CD14-positive monocyte (primary cell): ENCODE measurements at regions not wholly inside any gene's neighbourhood (a gene's known extent, or its start where the extent isn't known, plus 50 kb on each side); places are given as distances from the start of the nearest gene placed in this dataset.

Experiments
- DNase-seq, 3 donors: peaks; one replicate each; pipeline ENCODE4 v3.0.0-alpha.2; 2011 to 2022
- H2AFZ ChIP-seq: 2 replicates; pipeline ENCODE4 v1.6.0; 2012; ENCODE audit warnings: mild to moderate bottlenecking, low read depth, low read length, inconsistent platforms; ENCODE audit not compliant: insufficient read depth, poor library complexity, severe bottlenecking
- H3K27ac ChIP-seq, 2 donors: 1 replicate in 1 of 2; 2 replicates in 1 of 2; pipeline ENCODE4 v1.5.1; 2012 to 2013; ENCODE audit warnings: low read length in 2 of 2, control low read depth in 1 of 2, inconsistent platforms in 1 of 2, low read depth in 1 of 2, mild to moderate bottlenecking in 1 of 2
- H3K27me3 ChIP-seq, 2 donors: one replicate each; pipeline versions ENCODE4 v1.6.0 to v1.6.1; 2011 to 2013; ENCODE audit warnings: low read length in 2 of 2; ENCODE audit not compliant: control insufficient read depth in 2 of 2, insufficient read depth in 2 of 2
- H3K36me3 ChIP-seq, 2 donors: replicated peaks in 1 of 2; 1 replicate in 1 of 2; 2 replicates in 1 of 2; pipeline versions ENCODE4 v1.5.1 to v1.6.1; 2012 to 2013; ENCODE audit warnings: low read length in 2 of 2, control low read depth in 1 of 2, inconsistent platforms in 1 of 2, mild to moderate bottlenecking in 1 of 2; ENCODE audit not compliant: insufficient read depth in 2 of 2, control insufficient read depth in 1 of 2
- H3K4me1 ChIP-seq, 2 donors: 1 replicate in 1 of 2; 2 replicates in 1 of 2; pipeline versions ENCODE4 v1.5.1 to v1.6.1; 2012 to 2013; ENCODE audit warnings: low read length in 2 of 2, control low read depth in 1 of 2, inconsistent platforms in 1 of 2, mild to moderate bottlenecking in 1 of 2, moderate library complexity in 1 of 2; ENCODE audit not compliant: insufficient read depth in 2 of 2, control insufficient read depth in 1 of 2
- H3K4me2 ChIP-seq: replicated peaks from 2 replicates; pipeline ENCODE3; 2012; ENCODE audit warnings: low read length, moderate library complexity, mild to moderate bottlenecking; ENCODE audit not compliant: poor library complexity, severe bottlenecking; ENCODE audit errors: extremely low read depth
- H3K4me3 ChIP-seq, 3 experiments: fragments of 200-600 bp in 1 of 3; sonication (generic) in 1 of 3; replicated peaks in 1 of 3; 1 replicate in 2 of 3; 2 replicates in 1 of 3; pipeline ENCODE4 v1.5.1; 2011 to 2013; ENCODE audit warnings: low read length in 3 of 3, mild to moderate bottlenecking in 3 of 3, control low read depth in 2 of 3, low read depth in 2 of 3, inconsistent platforms in 1 of 3, moderate library complexity in 1 of 3
- H3K79me2 ChIP-seq: 2 replicates; pipeline ENCODE4 v1.6.0; 2012; ENCODE audit warnings: mild to moderate bottlenecking, control low read depth, inconsistent platforms, low read length, moderate library complexity; ENCODE audit not compliant: insufficient read depth
- H3K9ac ChIP-seq: 2 replicates; pipeline ENCODE4 v1.6.0; 2017; ENCODE audit warnings: low read length, mild to moderate bottlenecking; ENCODE audit not compliant: insufficient read depth, poor library complexity, severe bottlenecking
- H3K9me3 ChIP-seq, 2 donors: replicated peaks in 1 of 2; 1 replicate in 1 of 2; 2 replicates in 1 of 2; pipeline versions ENCODE4 v1.5.1 to v1.6.1; 2012 to 2013; ENCODE audit warnings: low read length in 2 of 2, control low read depth in 1 of 2; ENCODE audit not compliant: control insufficient read depth in 1 of 2, insufficient read depth in 1 of 2
- H4K20me1 ChIP-seq: 2 replicates; pipeline ENCODE4 v1.6.0; 2012; ENCODE audit warnings: mild to moderate bottlenecking, low read length, control low read depth, moderate library complexity; ENCODE audit not compliant: insufficient read depth
- H3K27ac Mint-ChIP-seq, 7 donors: one replicate each; pipeline ENCODE4 v1.8.0; 2020; ENCODE audit warnings: mild to moderate bottlenecking in 7 of 7, mixed read lengths in 7 of 7, moderate library complexity in 6 of 7, inconsistent platforms in 2 of 7
- H3K27me3 Mint-ChIP-seq, 3 donors: one replicate each; pipeline ENCODE4 v1.8.0; 2021 to 2022; ENCODE audit warnings: low read depth in 3 of 3, mild to moderate bottlenecking in 3 of 3, mixed read lengths in 3 of 3, moderate library complexity in 3 of 3, inconsistent platforms in 1 of 3
- H3K36me3 Mint-ChIP-seq, 2 donors: one replicate each; pipeline ENCODE4 v1.8.0; 2020; ENCODE audit warnings: mixed read lengths in 2 of 2, inconsistent platforms in 1 of 2, mild to moderate bottlenecking in 1 of 2
- H3K4me1 Mint-ChIP-seq: one replicate; pipeline ENCODE4 v1.8.0; 2020; ENCODE audit warnings: mild to moderate bottlenecking, mixed read lengths
- H3K4me3 Mint-ChIP-seq, 2 donors: one replicate each; pipeline ENCODE4 v1.8.0; 2020; ENCODE audit warnings: mild to moderate bottlenecking in 2 of 2, mixed read lengths in 2 of 2, moderate library complexity in 1 of 2
- H3K9me3 Mint-ChIP-seq, 7 donors: one replicate each; pipeline ENCODE4 v1.8.0; 2020 to 2022; ENCODE audit warnings: mixed read lengths in 7 of 7, mild to moderate bottlenecking in 6 of 7, moderate library complexity in 6 of 7, inconsistent platforms in 2 of 7
- CTCF ChIP-seq: fragments of 200-600 bp; IDR thresholded peaks from one replicate; pipeline ENCODE4 v1.8.0; 2022; ENCODE audit warnings: antibody characterized with exemption, mild to moderate bottlenecking
- WGBS: methylation state at CpG from one replicate; pipeline ENCODE4 v1.1.5; 2013; ENCODE audit warnings: missing lambda C conversion rate; ENCODE audit not compliant: insufficient coverage; 5-methylcytosine and 5-hydroxymethylcytosine counted together
- intact Hi-C, 2 donors: fragments of 100-400 bp; cut with micrococcal nuclease; formaldehyde crosslinking; loops; one replicate each; pipeline versions ENCODE4 v1.15.0 to v1.15.1; 2023

DNA sequence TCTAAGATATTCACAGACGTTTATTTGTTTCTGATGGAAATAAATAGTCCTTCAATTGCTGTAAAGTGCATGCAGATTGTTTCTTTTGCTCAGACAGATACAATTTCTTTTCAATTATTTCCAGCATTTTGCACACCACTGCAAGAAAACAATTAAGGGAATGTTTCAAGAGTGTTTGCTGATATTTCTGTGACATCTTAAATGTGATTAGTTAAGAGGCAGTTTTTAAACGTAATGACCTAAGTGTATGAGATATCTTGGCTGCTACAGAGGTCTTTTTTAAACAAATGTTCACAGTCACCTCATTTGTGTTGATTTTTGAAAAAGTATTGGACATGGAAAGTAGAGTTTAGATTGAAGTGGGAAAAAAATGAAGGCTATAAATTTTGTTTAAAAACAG lies 262.3 kb upstream of the BRINP3 start:
- H3K9me3 Mint-ChIP-seq: peaks cover 0 to 9% (median 0%) of the 10 kb centered on the region in 7 donors
- intact Hi-C loops: no loop called here
- H4K20me1 ChIP-seq: no peaks in the 10 kb centered on the region
- no peaks in the 10 kb centered on the region for H3K4me1 Mint-ChIP-seq
- H3K4me1 ChIP-seq: no peaks in the 10 kb centered on the region
- H3K36me3 ChIP-seq: no peaks in the 10 kb centered on the region
- no peaks in the 10 kb centered on the region for H3K27me3 ChIP-seq
- H3K4me3 Mint-ChIP-seq: no peak overlapping the region
- H3K27ac Mint-ChIP-seq: no peak overlapping the region
- H3K27me3 Mint-ChIP-seq: no peaks in the 10 kb centered on the region
- no peak for DNase-seq
- no peak overlapping the region for H2AFZ ChIP-seq
- no peak overlapping the region for H3K27ac ChIP-seq
- no peak overlapping the region for H3K4me2 ChIP-seq
- H3K9ac ChIP-seq: no peak overlapping the region
- no peaks in the 10 kb centered on the region for H3K36me3 Mint-ChIP-seq
- no peak for TF ChIP-seq CTCF
- no peak overlapping the region for H3K4me3 ChIP-seq
- H3K79me2 ChIP-seq: no peaks in the 10 kb centered on the region
- H3K9me3 ChIP-seq: no peaks in the 10 kb centered on the region
- WGBS: 67% methylated on average over 1 of the region's 2 CpGs

- intact Hi-C loops: no loop called here
Measured at GRCh38 chr1:190747704-190748103, 270.0 kb upstream of the BRINP3 start.

More at GRCh38 chr1:190747704-190748103, 270.0 kb upstream of the BRINP3 start:
- H3K9me3 Mint-ChIP-seq: peaks cover 0 to 9% (median 0%) of the 10 kb centered on the region in 7 donors
- no peak overlapping the region for H3K4me2 ChIP-seq
- no peak overlapping the region for H3K4me3 ChIP-seq
- no peaks in the 10 kb centered on the region for H4K20me1 ChIP-seq
- no peaks in the 10 kb centered on the region for H3K9me3 ChIP-seq
- H3K27ac Mint-ChIP-seq: no peak overlapping the region
- H3K4me1 Mint-ChIP-seq: no peaks in the 10 kb centered on the region
- no peak overlapping the region for H3K4me3 Mint-ChIP-seq
- H2AFZ ChIP-seq: no peak overlapping the region
- no peaks in the 10 kb centered on the region for H3K36me3 ChIP-seq
- no peaks in the 10 kb centered on the region for H3K27me3 ChIP-seq
- H3K27me3 Mint-ChIP-seq: no peaks in the 10 kb centered on the region
- no peak overlapping the region for H3K9ac ChIP-seq
- no peak overlapping the region for H3K27ac ChIP-seq
- TF ChIP-seq CTCF: no peak
- DNase-seq: no peak
- H3K79me2 ChIP-seq: no peaks in the 10 kb centered on the region
- no peaks in the 10 kb centered on the region for H3K36me3 Mint-ChIP-seq
- H3K4me1 ChIP-seq: no peaks in the 10 kb centered on the region
